Activated CD4-positive, alpha-beta T cell treated with anti-CD3 and anti-CD28 coated beads, Interleukin-2, amount 50 U/mL, for 48 hours (primary cell): ENCODE measurements at regions not wholly inside any gene's neighbourhood (a gene's known extent, or its start where the extent isn't known, plus 50 kb on each side); places are given as distances from the start of the nearest gene placed in this dataset.

Experiments
- DNase-seq, 2 experiments: peaks; one replicate each; pipeline ENCODE4 v3.0.0-alpha.2; 2020

DNA sequence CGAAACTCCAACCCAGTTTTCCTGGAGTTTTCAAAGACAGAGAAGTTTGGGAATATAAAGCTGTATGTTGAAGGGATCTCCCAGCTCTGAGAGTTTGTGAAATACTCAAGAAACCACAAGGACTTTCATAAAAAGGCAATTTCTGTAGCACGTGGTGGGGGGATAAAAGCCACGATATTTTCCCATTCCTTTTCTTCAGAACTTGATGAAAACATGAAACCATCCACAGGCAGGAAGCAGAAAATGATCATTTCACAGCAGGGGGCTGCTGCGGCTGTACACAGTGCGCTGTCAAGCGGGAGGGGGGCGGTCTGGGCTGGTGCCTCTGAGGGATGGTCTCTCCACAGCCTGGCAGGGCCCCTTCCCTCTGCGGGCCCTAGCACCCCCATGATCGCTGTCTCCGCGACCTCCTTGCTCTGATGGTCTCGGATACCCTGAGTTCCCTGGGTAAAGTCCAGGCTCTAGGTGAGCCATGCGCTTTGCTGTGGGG, 423.2 kb downstream of the MN1 start:
- no peak for DNase-seq

- no peak for DNase-seq
Measured at GRCh38 chr22:27378995-27379394, 422.6 kb downstream of the MN1 start.

GRCh38 chr22:27380855-27381254, 420.7 kb downstream of the MN1 start:
- no peak for DNase-seq

- no peak for DNase-seq
Measured at GRCh38 chr22:27381552-27381951, 420.0 kb downstream of the MN1 start.

DNA sequence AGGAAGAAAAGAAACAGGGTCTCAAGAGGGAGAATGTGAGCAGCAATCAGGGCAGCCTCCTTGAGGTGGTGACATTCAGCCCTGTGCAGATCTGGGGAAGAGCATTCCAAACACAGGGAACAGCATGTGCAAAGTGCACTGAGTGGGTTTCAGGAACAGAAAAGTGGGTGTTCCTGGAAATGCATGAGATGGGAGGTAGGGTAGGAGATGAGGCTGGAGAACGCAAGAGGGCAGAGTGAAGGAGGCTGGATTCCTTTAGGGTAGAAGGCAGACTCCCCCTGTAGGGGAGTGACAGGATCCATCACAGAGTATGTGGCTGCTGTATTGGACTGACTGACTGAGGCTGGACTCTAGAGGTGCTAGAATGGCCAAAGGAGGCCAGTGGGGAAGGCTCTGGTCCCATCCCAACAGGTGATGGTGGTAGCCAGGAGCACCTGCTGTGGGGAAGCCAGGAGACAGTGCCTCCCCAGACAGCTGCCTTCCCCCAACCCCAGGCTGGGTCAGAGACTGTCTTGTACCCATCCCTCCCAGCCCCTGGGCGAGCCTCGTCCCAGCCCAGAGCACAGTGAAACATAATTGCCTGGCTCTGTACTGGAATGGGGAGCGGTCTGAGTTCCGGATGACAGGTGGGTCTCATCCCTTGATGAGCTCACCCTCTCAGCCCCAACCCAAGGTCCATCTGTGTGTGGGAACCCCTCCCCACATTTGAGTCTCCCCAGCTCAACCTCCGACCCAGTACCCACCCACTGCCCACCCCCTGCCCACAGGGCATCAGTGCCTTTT, 419.4 kb downstream of the MN1 start:
- no peak for DNase-seq

- DNase-seq, result no peak
Measured at GRCh38 chr22:27382947-27383346, 418.6 kb downstream of the MN1 start.

DNA sequence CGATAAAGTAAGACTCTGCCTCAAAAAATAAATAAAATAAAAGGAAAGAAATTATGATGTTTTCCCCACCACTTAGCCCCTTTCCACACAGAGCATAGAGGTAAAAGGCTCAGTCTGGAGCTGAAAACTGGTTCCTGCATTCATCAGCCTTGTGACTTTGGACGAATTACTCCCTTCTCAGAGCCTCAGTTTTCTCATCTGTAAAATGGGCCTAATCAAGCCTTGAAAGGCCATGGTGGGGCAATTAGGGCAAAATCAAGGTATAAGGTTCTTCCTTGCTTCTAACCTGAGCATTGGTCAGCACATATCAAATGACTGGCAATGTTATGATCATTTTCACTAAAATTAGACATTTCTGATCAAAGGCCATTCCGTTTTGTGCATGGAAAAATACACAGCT, 417.7 kb downstream of the MN1 start:
- no peak for DNase-seq

DNA sequence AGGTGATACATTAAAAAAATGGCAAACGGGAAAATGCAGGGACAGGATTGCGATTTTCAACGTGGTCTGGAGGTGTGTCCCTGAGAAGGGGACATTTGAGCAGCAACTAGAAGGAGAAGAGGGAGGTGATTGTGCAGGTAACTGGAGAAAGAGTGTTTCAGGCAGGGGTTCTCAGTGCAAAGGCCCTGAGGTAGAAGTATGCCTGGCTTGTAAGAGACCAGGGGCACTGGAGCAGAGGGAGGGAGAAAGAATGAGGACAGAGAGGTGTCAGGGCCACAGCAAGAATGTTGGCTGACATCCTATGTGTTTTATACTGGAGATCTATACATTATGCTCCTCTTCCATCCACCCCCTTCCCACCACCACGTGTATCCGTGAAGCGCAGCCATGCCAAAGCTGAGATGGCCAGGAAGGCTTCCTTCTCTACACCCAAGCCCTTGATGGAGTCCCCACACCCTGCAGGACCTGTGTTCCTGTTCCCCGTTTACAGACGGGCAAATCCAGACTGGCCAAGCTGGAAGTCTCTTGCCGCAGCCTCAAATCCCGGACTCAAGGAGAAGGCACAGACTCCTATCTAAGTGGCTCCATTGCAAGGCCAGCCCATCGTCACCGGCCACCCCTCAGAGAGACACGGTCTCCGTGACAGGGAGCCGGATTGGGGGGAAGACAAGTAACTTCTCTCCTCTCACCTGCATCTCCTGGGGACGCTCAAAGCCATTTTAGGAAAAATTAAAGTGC, 416.1 kb downstream of the MN1 start:
- DNase-seq, result no peak

GRCh38 chr22:27386186-27386585, 415.4 kb downstream of the MN1 start:
- DNase-seq, result no peak

DNA sequence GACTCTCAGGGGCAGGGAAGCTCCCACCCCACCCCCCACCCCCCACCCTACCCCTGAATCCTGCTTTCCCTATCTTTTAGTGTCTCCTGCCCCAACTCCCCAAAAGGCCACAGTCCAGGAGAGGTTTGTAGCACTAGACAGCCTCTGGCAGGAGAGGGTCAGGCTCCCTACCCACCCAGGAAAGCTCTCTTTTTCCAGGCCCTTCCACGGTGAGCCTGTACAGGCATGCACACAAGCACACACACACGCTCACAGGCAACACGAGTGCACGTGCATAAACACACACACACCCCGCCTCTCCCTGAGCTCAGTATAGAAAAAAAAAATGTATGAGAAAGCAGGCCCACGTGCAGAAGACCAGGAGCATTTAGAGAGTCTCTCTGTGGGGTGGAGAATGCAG, 414.0 kb downstream of the MN1 start:
- no peak for DNase-seq

DNA sequence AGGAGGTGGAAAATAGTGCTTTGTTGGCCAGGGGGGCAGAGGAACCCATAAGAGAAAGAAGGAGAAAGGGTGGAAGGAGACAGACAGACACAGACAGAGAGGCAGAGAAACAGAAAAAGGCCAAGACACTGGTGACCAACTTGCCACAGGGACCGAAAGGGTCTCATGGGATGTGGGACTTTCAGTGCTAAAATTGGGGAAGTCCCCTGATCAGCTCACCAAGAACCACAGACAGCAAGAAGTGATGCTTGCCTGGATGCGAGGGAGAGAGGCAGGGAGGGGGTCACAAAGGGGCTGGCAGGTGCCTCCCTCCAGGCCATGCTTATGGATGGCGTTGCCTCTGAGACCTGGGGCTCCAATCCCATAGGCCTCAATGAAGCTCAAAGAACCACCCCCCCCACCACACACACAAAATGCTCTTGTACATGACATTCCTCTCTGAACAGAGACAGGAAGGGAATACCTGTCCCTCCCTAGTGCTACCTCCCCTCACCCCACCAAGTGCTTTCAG, 413.4 kb downstream of the MN1 start:
- DNase-seq, result no peak

- no peak for DNase-seq
Measured at GRCh38 chr22:27389727-27390075, 411.9 kb downstream of the MN1 start.

DNA sequence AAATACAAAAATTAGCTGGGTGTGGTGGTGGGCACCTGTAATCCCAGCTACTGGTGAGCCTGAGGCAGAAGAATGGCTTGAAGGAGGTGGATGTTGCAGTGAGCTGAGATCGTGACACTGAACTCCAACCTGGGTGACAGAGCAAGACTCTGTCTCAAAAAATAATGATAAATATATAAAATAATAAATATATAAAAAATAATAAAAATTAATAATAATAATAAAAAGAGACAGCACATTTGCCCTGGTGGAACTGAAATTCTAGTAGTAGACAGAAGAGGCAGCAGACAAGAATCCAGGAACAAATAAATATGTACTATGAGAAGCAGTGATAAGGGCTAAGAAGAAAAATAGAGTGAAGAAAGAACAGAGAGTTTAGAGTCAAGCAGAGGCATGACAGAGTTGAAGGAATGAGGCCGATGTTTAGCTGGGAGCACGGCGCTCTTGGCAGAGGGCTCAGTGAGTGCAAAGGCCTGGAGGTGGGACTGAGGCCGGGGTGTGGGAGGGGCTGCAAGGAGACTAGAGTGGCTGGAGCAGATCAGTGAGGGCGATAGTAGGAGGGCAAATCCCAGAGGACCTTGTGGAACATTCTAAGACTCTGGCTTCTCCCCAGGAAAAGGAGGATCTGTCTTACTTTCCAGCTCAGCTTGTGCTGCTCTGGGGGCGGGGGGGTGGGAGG, 410.3 kb downstream of the MN1 start:
- DNase-seq, result no peak

DNA sequence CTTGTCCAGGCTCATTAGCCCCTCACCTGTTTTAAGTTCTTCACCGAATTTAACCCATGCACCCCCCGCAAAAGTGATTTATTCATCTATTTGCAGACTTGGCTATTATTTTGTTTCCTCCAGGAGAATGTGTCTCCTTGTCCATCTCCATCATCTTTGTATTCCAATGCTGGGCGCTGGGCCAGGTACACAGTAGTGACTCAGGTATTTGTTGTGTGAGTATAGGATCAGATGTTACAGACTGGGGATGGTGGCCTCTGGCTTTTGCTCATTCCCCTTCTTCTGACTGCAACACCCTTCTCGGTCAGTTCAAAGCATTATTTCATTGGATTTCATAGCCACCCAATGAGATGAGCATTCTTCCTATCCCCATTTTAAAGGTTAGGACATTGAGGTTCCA, 408.2 kb downstream of the MN1 start:
- DNase-seq, result no peak

- DNase-seq, result no peak
Measured at GRCh38 chr22:27394806-27395404, 406.7 kb downstream of the MN1 start.

DNA sequence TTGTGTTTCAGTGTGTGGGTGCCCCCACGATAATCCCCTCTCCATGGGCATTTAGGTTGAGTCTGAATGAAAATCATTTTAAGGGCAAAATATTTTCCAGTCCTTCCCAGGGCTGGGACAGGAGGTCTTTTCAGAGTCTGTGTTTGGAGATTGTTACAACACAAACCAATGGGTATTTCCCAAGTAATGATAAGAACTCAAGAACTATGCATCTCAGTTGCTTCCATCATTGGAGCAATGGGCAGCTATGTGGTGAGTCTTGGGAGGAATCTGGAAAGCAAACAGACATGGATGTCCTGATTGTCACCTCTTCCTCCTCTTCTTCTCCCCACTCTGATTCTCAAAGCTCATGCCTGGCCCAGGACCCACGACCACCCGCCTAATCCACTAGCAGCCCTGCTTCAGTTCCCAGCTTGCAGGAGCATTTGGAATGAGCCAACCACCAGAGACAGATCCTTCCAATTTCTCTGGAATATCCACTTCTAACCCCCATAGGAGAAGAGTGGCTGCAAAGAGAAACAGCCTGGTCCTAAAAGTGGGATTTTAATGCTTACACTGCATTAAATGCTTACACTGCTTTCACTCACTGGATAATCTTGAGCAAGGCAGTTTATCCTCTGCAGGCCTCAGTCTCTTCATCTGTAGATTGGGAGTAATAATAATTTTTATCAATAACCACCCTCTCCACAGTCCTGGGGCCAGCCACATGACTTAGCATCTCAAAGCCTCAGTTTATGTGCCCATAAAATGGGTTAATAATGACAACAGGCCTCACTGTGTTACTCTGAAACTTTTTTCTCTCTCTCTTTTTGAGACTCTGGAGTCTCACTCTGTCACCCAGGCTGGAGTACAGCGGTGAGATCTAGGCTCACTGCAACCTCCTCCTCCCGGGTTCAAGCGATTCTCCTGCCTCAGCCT, 404.3 kb downstream of the MN1 start:
- DNase-seq, result no peak

DNA sequence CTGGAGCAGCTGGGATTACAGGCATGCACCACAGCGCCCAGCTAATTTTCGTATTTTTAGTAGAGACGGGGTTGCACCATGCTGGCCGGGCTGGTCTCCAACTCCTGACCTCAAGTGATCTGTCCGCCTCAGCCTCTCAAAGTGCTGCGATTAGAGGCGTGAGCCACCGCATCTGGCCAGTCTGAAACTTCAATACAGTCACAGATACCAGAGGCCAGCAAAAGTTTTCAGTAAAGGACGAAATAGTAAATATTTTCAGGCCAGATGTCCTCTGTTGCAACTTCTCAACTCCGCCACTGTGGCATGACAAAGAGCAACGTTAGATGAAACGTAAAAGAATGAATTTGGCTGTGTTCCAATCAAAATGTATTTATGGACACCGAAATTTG, 403.6 kb downstream of the MN1 start:
- DNase-seq, result no peak

GRCh38 chr22:27399161-27399560, 402.4 kb downstream of the MN1 start:
- DNase-seq, result no peak

DNA sequence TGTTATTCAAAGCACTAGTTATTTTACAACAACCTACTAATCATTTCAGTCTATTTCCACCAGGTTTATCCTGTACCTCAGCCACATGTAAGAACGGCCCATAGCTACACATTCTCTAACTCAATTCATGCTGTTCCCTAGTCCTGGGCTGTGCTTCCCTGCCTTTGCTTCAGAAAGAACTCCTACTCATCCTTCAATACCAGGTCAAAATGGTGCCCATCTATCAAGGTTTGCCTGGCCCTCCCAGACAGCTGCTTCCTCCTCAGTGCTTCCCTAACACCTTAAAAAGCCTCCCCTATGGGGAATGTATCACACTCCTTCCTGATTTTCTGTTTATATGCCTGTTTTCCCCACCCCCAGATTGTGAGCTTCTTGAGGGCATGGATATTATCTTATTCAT, 400.7 kb downstream of the MN1 start:
- no peak for DNase-seq

DNA sequence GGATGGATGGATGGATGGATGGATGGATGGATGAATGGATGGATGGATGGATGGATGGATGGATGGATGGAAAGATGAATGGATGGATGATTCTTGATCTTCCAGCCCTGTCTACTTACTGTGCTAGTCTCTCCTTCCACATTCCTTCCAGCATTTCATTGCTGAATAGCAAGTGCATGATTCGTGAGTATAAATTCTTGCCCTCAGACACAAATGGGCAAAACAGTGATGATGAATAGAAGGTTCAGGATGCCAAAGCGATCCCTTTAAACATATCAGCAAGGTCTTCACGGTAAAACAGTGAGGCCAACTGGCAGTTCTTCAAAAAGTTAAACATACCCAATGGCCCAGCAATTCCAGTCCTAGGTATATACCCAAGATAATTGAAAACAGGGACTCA, 400.2 kb downstream of the MN1 start:
- no peak for DNase-seq

- no peak for DNase-seq
Measured at GRCh38 chr22:27404441-27404840, 397.1 kb downstream of the MN1 start.
